ENCODE measurements at regions not wholly inside any gene's neighbourhood (a gene's known extent, or its start where the extent isn't known, plus 50 kb on each side); places are given as distances from the start of the nearest gene placed in this dataset.

GRCh38 chr5:6166698-6167394 lies 211.5 kb downstream of the MED10 start:
- H3K27ac ChIP-seq (ENCODE audit: insufficient read length, low read depth, low read length), result no peak overlapping the region
- no peak overlapping the region for H3T11ph ChIP-seq (ENCODE audit: low read length)
- no peak overlapping the region for H3K4me2 ChIP-seq (ENCODE audit: insufficient read depth, insufficient read length, low read length)
- H2BK120ac ChIP-seq (ENCODE audit: low read depth, low read length, poor library complexity, severe bottlenecking), result no peak overlapping the region
- WGBS (ENCODE audit: extremely low coverage, insufficient read length, low lambda C conversion rate), result no CpG with 5 or more reads among the region's 2 CpGs
- H3K9ac ChIP-seq (ENCODE audit: extremely low read depth, insufficient read length, low read length), result no peak overlapping the region
- no peak overlapping the region for H4K5ac ChIP-seq (ENCODE audit: insufficient read length, low read depth, low read length)
- H3K79me2 ChIP-seq (ENCODE audit: insufficient read depth, low read length), result no peaks in the 10 kb centered on the region
- no peak overlapping the region for H3K14ac ChIP-seq (ENCODE audit: insufficient read depth, low read length)
- H2BK5ac ChIP-seq (ENCODE audit: insufficient read length, low read length), result no peak overlapping the region
- H3K9me3 Mint-ChIP-seq, result no peaks in the 10 kb centered on the region
- no peaks in the 10 kb centered on the region; the same call in 1 of the 2 replicates for H3K27me3 Mint-ChIP-seq (ENCODE audit: low read depth)
- H3K4me1 ChIP-seq (ENCODE audit: insufficient read depth, low read length), result no peaks in the 10 kb centered on the region
- no peak for DNase-seq
- H3K36me3 Mint-ChIP-seq (ENCODE audit: insufficient read depth in 1 of 3, low read depth in 3 of 3), result no peaks in the 10 kb centered on the region
- H2BK12ac ChIP-seq (ENCODE audit: insufficient read length, low read depth, low read length), result no peak overlapping the region
- no peaks in the 10 kb centered on the region for H3K9me3 ChIP-seq (ENCODE audit: control insufficient read depth, low read depth, low read length)
- H3K23ac ChIP-seq (ENCODE audit: insufficient read length, low read depth, low read length), result no peak overlapping the region
- no peak overlapping the region for H2AK5ac ChIP-seq (ENCODE audit: insufficient read length, low read length)
- H3K23me2 ChIP-seq (ENCODE audit: insufficient read length, low read depth, low read length, poor library complexity, severe bottlenecking), result no peaks in the 10 kb centered on the region
- H3K4me1 Mint-ChIP-seq, result peaks cover 7 to 10% of the 10 kb centered on the region in 2 experiments; a peak in 2 of 4 replicates
- no peak overlapping the region for H3K4me3 Mint-ChIP-seq
- no peaks in the 10 kb centered on the region for H3K27me3 ChIP-seq (ENCODE audit: insufficient read depth, low read length)
- H2AFZ ChIP-seq (ENCODE audit: low read length), result no peak overlapping the region
- H3K18ac ChIP-seq (ENCODE audit: insufficient read length, low read depth, low read length), result no peak overlapping the region
- H3K4ac ChIP-seq (ENCODE audit: low read depth, low read length), result no peak overlapping the region
- no peak overlapping the region for H3K27ac Mint-ChIP-seq
- TF ChIP-seq, protein P1, sequence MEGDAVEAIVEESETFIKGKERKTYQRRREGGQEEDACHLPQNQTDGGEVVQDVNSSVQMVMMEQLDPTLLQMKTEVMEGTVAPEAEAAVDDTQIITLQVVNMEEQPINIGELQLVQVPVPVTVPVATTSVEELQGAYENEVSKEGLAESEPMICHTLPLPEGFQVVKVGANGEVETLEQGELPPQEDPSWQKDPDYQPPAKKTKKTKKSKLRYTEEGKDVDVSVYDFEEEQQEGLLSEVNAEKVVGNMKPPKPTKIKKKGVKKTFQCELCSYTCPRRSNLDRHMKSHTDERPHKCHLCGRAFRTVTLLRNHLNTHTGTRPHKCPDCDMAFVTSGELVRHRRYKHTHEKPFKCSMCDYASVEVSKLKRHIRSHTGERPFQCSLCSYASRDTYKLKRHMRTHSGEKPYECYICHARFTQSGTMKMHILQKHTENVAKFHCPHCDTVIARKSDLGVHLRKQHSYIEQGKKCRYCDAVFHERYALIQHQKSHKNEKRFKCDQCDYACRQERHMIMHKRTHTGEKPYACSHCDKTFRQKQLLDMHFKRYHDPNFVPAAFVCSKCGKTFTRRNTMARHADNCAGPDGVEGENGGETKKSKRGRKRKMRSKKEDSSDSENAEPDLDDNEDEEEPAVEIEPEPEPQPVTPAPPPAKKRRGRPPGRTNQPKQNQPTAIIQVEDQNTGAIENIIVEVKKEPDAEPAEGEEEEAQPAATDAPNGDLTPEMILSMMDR (conservative IDR thresholded peaks at IDR 0.05), result peak; percentile 27; the same call in 2 of the 3 replicates
- H2BK15ac ChIP-seq (ENCODE audit: low read depth, low read length), result no peak overlapping the region
- H3K56ac ChIP-seq (ENCODE audit: insufficient read length, low read depth, low read length), result no peak overlapping the region
- H2BK20ac ChIP-seq (ENCODE audit: low read depth, low read length, poor library complexity, severe bottlenecking), result no peak overlapping the region
- no peaks in the 10 kb centered on the region for H3K79me1 ChIP-seq (ENCODE audit: insufficient read depth, low read depth, low read length, poor library complexity, severe bottlenecking)
- no peak overlapping the region for H4K91ac ChIP-seq (ENCODE audit: insufficient read length, low read depth, low read length)
- H4K8ac ChIP-seq (replicated peaks; ENCODE audit: insufficient read length, low read depth, low read length), result no peak overlapping the region
- no peaks in the 10 kb centered on the region for H4K20me1 ChIP-seq (ENCODE audit: control insufficient read depth, insufficient read depth, insufficient read length)
